Suprapubic skin (tissue), 4 donors: ENCODE measurements at regions not wholly inside any gene's neighbourhood (a gene's known extent, or its start where the extent isn't known, plus 50 kb on each side); places are given as distances from the start of the nearest gene placed in this dataset.

ENCODE experiments used
- EP300 ChIP-seq: sonication (generic); formaldehyde crosslinking; IDR thresholded peaks from one replicate; pipeline ENCODE4 v1.6.1; 2017; ENCODE audit warnings: antibody characterized with exemption
- POLR2A ChIP-seq, 2 donors: fragments of 450-650 bp; IDR thresholded peaks; one replicate each; pipeline ENCODE4 v1.6.1; 2017; ENCODE audit warnings: antibody characterized with exemption in 2 of 2, mild to moderate bottlenecking in 2 of 2, moderate library complexity in 2 of 2
- POLR2AphosphoS5 ChIP-seq, 3 donors: sonication (generic); formaldehyde crosslinking; IDR thresholded peaks; one replicate each; pipeline ENCODE4 v1.6.1; 2017; ENCODE audit warnings: antibody characterized with exemption in 3 of 3
- TF ChIP-seq, protein P1 (sequence below), 2 donors: fragments of 200-600 bp in 1 of 2; fragments of 450-650 bp in 1 of 2; sonication (generic) in 1 of 2; IDR thresholded peaks; one replicate each; pipeline ENCODE4 v1.5.1; 2016 to 2019; ENCODE audit warnings: antibody characterized with exemption in 2 of 2, mild to moderate bottlenecking in 1 of 2, moderate library complexity in 1 of 2

- TF ChIP-seq, protein P1, sequence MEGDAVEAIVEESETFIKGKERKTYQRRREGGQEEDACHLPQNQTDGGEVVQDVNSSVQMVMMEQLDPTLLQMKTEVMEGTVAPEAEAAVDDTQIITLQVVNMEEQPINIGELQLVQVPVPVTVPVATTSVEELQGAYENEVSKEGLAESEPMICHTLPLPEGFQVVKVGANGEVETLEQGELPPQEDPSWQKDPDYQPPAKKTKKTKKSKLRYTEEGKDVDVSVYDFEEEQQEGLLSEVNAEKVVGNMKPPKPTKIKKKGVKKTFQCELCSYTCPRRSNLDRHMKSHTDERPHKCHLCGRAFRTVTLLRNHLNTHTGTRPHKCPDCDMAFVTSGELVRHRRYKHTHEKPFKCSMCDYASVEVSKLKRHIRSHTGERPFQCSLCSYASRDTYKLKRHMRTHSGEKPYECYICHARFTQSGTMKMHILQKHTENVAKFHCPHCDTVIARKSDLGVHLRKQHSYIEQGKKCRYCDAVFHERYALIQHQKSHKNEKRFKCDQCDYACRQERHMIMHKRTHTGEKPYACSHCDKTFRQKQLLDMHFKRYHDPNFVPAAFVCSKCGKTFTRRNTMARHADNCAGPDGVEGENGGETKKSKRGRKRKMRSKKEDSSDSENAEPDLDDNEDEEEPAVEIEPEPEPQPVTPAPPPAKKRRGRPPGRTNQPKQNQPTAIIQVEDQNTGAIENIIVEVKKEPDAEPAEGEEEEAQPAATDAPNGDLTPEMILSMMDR (IDR thresholded peaks at IDR 0.05) = no peak
- no peak for TF ChIP-seq POLR2A (IDR thresholded peaks at IDR 0.05)
- TF ChIP-seq EP300 = no peak
- TF ChIP-seq POLR2AphosphoS5 (IDR thresholded peaks at IDR 0.05) = no peak
Measured at GRCh38 chr4:53784112-53784511, 192.8 kb upstream of the LNX1 start.
